Stimulated activated naive CD8-positive, alpha-beta T cell treated with anti-CD3 and anti-CD28 coated beads, Interleukin-15, amount 100 ng/mL, for 72 hours (primary cell): ENCODE measurements at regions not wholly inside any gene's neighbourhood (a gene's known extent, or its start where the extent isn't known, plus 50 kb on each side); places are given as distances from the start of the nearest gene placed in this dataset.
"Not testable (repeated sequence)": the region's sequence is repeated elsewhere in the genome, so short reads cannot be mapped to it uniquely, and the experiment has no call there.

Experiments
- ATAC-seq: fragments of 150-1000 bp; cut with Tn5 transposase; 2 replicates; pipeline ENCODE4 v1.10.0; 2021; ENCODE audit warnings: mild to moderate bottlenecking, moderate library complexity
- DNase-seq, 2 donors: peaks; one replicate each; pipeline ENCODE4 v3.0.0; 2021 to 2022
- H3K27ac Mint-ChIP-seq, 2 donors: one replicate each; pipeline ENCODE4 v1.8.0; 2022; ENCODE audit warnings: mild to moderate bottlenecking in 2 of 2, mixed read lengths in 2 of 2, moderate library complexity in 2 of 2
- H3K27me3 Mint-ChIP-seq: one replicate; pipeline ENCODE4 v1.8.0; 2022; ENCODE audit warnings: mixed read lengths
- H3K4me1 Mint-ChIP-seq: one replicate; pipeline ENCODE4 v1.8.0; 2022; ENCODE audit warnings: mild to moderate bottlenecking, mixed read lengths
- H3K4me3 Mint-ChIP-seq, 2 donors: one replicate each; pipeline ENCODE4 v1.8.0; 2022; ENCODE audit warnings: mild to moderate bottlenecking in 2 of 2, mixed read lengths in 2 of 2, moderate library complexity in 1 of 2
- H3K9me3 Mint-ChIP-seq, 2 donors: one replicate each; pipeline ENCODE4 v1.8.0; 2022; ENCODE audit warnings: mixed read lengths in 2 of 2

GRCh38 chrX:112440277-112440676 lies 239.5 kb downstream of the LHFPL1 start:
- Mint-ChIP-seq H3K27ac (no peak overlapping the region), H3K4me1 (no peaks in the 10 kb centered on the region), H3K9me3 (no peaks in the 10 kb centered on the region), H3K4me3 (no peak overlapping the region), H3K27me3 (no peaks in the 10 kb centered on the region)
- no peak for DNase-seq
- no peak for ATAC-seq

GRCh38 chrX:112424166-112424565 lies 255.6 kb downstream of the LHFPL1 start:
- DNase-seq (no peak), ATAC-seq (no peak)
- no peaks in the 10 kb centered on the region for H3K4me1 Mint-ChIP-seq
- H3K27ac Mint-ChIP-seq: no peak overlapping the region
- no peaks in the 10 kb centered on the region for H3K9me3 Mint-ChIP-seq
- no peak overlapping the region for H3K4me3 Mint-ChIP-seq
- no peaks in the 10 kb centered on the region for H3K27me3 Mint-ChIP-seq

GRCh38 chrX:112391313-112391712 lies 288.4 kb downstream of the LHFPL1 start:
- Mint-ChIP-seq H3K9me3 (no peaks in the 10 kb centered on the region), H3K4me3 (no peak overlapping the region), H3K27me3 (no peaks in the 10 kb centered on the region), H3K27ac (no peak overlapping the region), H3K4me1 (no peaks in the 10 kb centered on the region)
- DNase-seq: no peak
- no peak for ATAC-seq

GRCh38 chrX:112381649-112382298 lies 298.0 kb downstream of the LHFPL1 start:
- DNase-seq, H3K27me3 Mint-ChIP-seq, ATAC-seq, H3K4me1 Mint-ChIP-seq, H3K4me3 Mint-ChIP-seq, H3K27ac Mint-ChIP-seq, H3K9me3 Mint-ChIP-seq: not testable (repeated sequence)

- no peaks in the 10 kb centered on the region for H3K9me3 Mint-ChIP-seq
- no peak overlapping the region for H3K4me3 Mint-ChIP-seq
- ATAC-seq (no peak), DNase-seq (no peak)
- no peaks in the 10 kb centered on the region for H3K4me1 Mint-ChIP-seq
- H3K27ac Mint-ChIP-seq: no peak overlapping the region
- H3K27me3 Mint-ChIP-seq: no peaks in the 10 kb centered on the region
Measured at GRCh38 chrX:112380541-112381278, 298.1 kb upstream of the TRPC5 start.

DNA sequence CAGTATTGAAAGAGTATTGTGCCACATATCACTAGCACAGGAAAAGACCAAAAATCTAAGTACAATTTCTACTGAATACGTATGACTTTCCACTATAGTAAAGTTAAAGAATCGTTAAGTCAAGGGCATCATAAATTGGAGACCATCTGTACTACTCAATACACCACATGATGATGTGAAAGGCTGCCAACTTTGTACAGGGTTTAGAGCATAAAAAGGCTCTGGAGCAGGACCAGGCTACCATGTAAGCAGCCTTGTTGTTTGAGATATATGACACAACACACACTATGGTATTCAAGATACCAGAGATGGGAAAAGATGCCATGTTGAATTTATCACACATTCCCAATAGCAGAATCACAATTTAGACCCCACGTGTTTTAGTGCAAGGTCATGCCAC lies 294.9 kb upstream of the TRPC5 start:
- Mint-ChIP-seq H3K27me3 (no peaks in the 10 kb centered on the region), H3K4me3 (no peak overlapping the region), H3K4me1 (no peaks in the 10 kb centered on the region), H3K27ac (no peak overlapping the region), H3K9me3 (no peaks in the 10 kb centered on the region)
- ATAC-seq: no peak
- no peak for DNase-seq

- Mint-ChIP-seq H3K4me3 (no peak overlapping the region), H3K4me1 (no peaks in the 10 kb centered on the region), H3K27ac (no peak overlapping the region), H3K27me3 (no peaks in the 10 kb centered on the region), H3K9me3 (no peaks in the 10 kb centered on the region)
- DNase-seq: no peak
- ATAC-seq: no peak
Measured at GRCh38 chrX:112368371-112368770, 285.8 kb upstream of the TRPC5 start.

DNA sequence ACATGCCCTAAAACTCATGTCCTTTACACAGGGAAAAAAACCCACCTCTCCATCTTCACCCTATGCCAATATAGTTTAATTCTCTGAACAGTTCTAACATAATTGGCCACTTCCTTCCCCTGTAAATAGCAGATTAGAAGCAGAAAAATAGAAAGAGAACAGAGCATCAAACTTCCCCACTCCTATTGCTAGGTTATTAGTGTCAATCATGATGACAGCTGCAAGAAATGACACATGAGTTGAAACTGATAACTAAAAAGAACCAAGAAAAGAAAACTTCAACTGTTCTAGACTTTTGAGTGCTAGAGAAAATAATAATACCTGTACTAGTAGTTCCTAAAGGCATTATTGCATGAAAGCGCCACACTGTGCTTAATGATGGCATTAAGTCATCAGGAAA lies 284.5 kb upstream of the TRPC5 start:
- no peaks in the 10 kb centered on the region for H3K4me1 Mint-ChIP-seq
- no peaks in the 10 kb centered on the region for H3K9me3 Mint-ChIP-seq

DNA sequence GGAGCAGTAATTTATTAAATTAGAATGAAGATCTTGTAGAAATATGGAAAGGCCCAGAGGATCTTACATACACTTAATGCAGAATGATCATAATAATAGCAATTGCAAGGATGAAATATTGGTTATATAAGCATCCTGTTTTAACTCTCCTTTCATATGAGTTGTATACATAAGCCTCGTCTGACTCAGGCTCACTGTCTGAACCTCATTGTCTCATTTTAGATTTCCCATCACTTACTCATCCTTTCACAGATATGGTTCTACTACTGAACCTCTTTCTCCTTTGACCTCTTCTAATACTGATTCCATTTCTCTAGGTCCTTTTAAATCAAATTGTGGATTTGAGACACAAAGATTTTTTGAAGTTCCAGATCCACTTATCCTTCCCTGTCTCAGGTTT lies 277.3 kb upstream of the TRPC5 start:
- DNase-seq (no peak), ATAC-seq (no peak)
- H3K4me1 Mint-ChIP-seq: no peaks in the 10 kb centered on the region

More for the DNA sequence above, 284.5 kb upstream of the TRPC5 start:
- ATAC-seq (no peak), DNase-seq (no peak)
- Mint-ChIP-seq H3K27me3 (no peaks in the 10 kb centered on the region), H3K27ac (no peak overlapping the region), H3K4me3 (no peak overlapping the region)

GRCh38 chrX:112355931-112356330 lies 273.4 kb upstream of the TRPC5 start:
- Mint-ChIP-seq H3K4me3 (no peak overlapping the region), H3K27me3 (no peaks in the 10 kb centered on the region), H3K27ac (no peak overlapping the region), H3K9me3 (no peaks in the 10 kb centered on the region), H3K4me1 (no peaks in the 10 kb centered on the region)
- ATAC-seq (no peak), DNase-seq (no peak)

More for the DNA sequence above, 277.3 kb upstream of the TRPC5 start:
- H3K9me3 Mint-ChIP-seq: no peaks in the 10 kb centered on the region
- H3K4me3 Mint-ChIP-seq: no peak overlapping the region
- H3K27me3 Mint-ChIP-seq: no peaks in the 10 kb centered on the region
- H3K27ac Mint-ChIP-seq: no peak overlapping the region

GRCh38 chrX:112341598-112341997 lies 259.0 kb upstream of the TRPC5 start:
- no peak for ATAC-seq
- DNase-seq: no peak
- no peak overlapping the region for H3K4me3 Mint-ChIP-seq
- H3K9me3 Mint-ChIP-seq: peaks cover 6% of the 10 kb centered on the region in 2 donors
- no peaks in the 10 kb centered on the region for H3K4me1 Mint-ChIP-seq
- no peaks in the 10 kb centered on the region for H3K27me3 Mint-ChIP-seq
- H3K27ac Mint-ChIP-seq: no peak overlapping the region

- Mint-ChIP-seq H3K27me3 (no peaks in the 10 kb centered on the region), H3K4me3 (no peak overlapping the region), H3K9me3 (no peaks in the 10 kb centered on the region), H3K27ac (no peak overlapping the region), H3K4me1 (no peaks in the 10 kb centered on the region)
- ATAC-seq (no peak), DNase-seq (no peak)
Measured at GRCh38 chrX:112313201-112313600, 230.6 kb upstream of the TRPC5 start.

DNA sequence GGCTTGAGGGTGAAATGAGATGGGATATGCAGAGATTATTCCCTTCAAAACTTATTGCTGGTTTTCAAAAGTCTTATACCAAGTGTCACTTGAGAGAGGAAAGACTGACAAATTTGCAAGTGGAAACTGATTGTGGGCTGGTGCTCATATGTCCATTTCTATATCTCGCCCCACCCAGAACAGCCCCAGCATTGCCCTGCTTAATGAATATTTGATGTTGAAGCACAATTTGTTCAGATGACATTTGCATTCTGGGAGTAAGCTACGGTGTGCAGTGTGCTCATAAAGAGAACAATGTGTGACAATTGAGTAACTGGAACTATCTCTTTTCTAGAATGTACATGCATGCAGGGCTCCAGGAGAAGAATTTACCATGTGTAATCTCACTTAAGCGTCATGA lies 223.5 kb upstream of the TRPC5 start:
- H3K27ac Mint-ChIP-seq: no peak overlapping the region

DNA sequence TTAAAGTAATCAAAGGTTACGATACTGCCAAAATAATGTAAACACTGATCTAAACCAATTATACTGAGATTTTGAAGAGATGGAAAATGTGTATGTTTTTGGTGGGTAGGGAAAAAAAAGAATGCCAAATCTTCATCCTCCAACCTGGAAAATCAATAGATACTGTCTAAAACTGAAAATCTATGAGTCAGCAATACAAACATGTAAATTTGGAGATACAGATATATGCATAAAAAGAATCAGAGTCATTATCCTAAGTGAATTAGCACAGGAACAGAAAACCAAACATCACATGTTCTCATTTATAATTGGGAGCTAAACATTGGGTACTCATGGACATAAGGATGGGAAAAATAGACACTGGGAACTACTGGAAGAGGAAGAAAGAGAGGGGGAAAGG lies 197.4 kb upstream of the TRPC5 start:
- Mint-ChIP-seq H3K27me3 (no peaks in the 10 kb centered on the region), H3K4me1 (no peaks in the 10 kb centered on the region), H3K27ac (no peak overlapping the region), H3K9me3 (no peaks in the 10 kb centered on the region), H3K4me3 (no peak overlapping the region)
- no peak for DNase-seq
- ATAC-seq: no peak

More for the DNA sequence above, 223.5 kb upstream of the TRPC5 start:
- DNase-seq (no peak), ATAC-seq (no peak)
- H3K27me3 Mint-ChIP-seq: no peaks in the 10 kb centered on the region
- H3K9me3 Mint-ChIP-seq: no peaks in the 10 kb centered on the region
- no peaks in the 10 kb centered on the region for H3K4me1 Mint-ChIP-seq
- H3K4me3 Mint-ChIP-seq: no peak overlapping the region

- no peak for ATAC-seq
Measured at GRCh38 chrX:112270991-112271390, 188.4 kb upstream of the TRPC5 start.

GRCh38 chrX:112266136-112266535 lies 183.6 kb upstream of the TRPC5 start:
- Mint-ChIP-seq H3K27ac (no peak overlapping the region), H3K9me3 (no peaks in the 10 kb centered on the region), H3K4me1 (no peaks in the 10 kb centered on the region), H3K27me3 (no peaks in the 10 kb centered on the region), H3K4me3 (no peak overlapping the region)
- DNase-seq: no peak
- no peak for ATAC-seq

More at GRCh38 chrX:112270991-112271390, 188.4 kb upstream of the TRPC5 start:
- H3K4me1 Mint-ChIP-seq: no peaks in the 10 kb centered on the region
- no peak overlapping the region for H3K27ac Mint-ChIP-seq
- no peak for DNase-seq
- no peak overlapping the region for H3K4me3 Mint-ChIP-seq
- no peaks in the 10 kb centered on the region for H3K9me3 Mint-ChIP-seq
- H3K27me3 Mint-ChIP-seq: no peaks in the 10 kb centered on the region

- ATAC-seq: no peak
- Mint-ChIP-seq H3K4me1 (no peaks in the 10 kb centered on the region), H3K4me3 (no peak overlapping the region), H3K27me3 (no peaks in the 10 kb centered on the region), H3K9me3 (no peaks in the 10 kb centered on the region), H3K27ac (no peak overlapping the region)
- DNase-seq: no peak
Measured at GRCh38 chrX:112259375-112259774, 176.8 kb upstream of the TRPC5 start.
